IPS DF 4.7 (cell line): ENCODE measurements at regions not wholly inside any gene's neighbourhood (a gene's known extent, or its start where the extent isn't known, plus 50 kb on each side); places are given as distances from the start of the nearest gene placed in this dataset.
"Not testable (repeated sequence)": the region's sequence is repeated elsewhere in the genome, so short reads cannot be mapped to it uniquely, and the experiment has no call there.

Experiments used
- DNase-seq: peaks from one replicate; pipeline ENCODE4 v3.0.0-alpha.2; 2013; ENCODE audit warnings: low spot score; ENCODE audit errors: extremely low read depth

- no peak for DNase-seq
Measured at GRCh38 chr11:100528872-100529416, 158.1 kb upstream of the ARHGAP42 start.

GRCh38 chr11:100531290-100531689, 155.8 kb upstream of the ARHGAP42 start:
- not testable (repeated sequence) for DNase-seq

GRCh38 chr11:100536979-100537378, 150.1 kb upstream of the ARHGAP42 start:
- no peak for DNase-seq

GRCh38 chr11:100543386-100543785, 143.7 kb upstream of the ARHGAP42 start:
- no peak for DNase-seq

GRCh38 chr11:100545556-100545955, 141.5 kb upstream of the ARHGAP42 start:
- DNase-seq = no peak

- DNase-seq = no peak
Measured at GRCh38 chr11:100545970-100546369, 141.1 kb upstream of the ARHGAP42 start.

GRCh38 chr11:100546714-100547113, 140.4 kb upstream of the ARHGAP42 start:
- no peak for DNase-seq

GRCh38 chr11:100550298-100550697, 136.8 kb upstream of the ARHGAP42 start:
- DNase-seq = no peak

GRCh38 chr11:100550912-100551632, 136.0 kb upstream of the ARHGAP42 start:
- DNase-seq = no peak

- DNase-seq = no peak
Measured at GRCh38 chr11:100555931-100556330, 131.2 kb upstream of the ARHGAP42 start.

GRCh38 chr11:100556781-100557180, 130.3 kb upstream of the ARHGAP42 start:
- no peak for DNase-seq

- DNase-seq = no peak
Measured at GRCh38 chr11:100557830-100558611, 129.1 kb upstream of the ARHGAP42 start.

- DNase-seq = no peak
Measured at GRCh38 chr11:100560606-100561005, 126.5 kb upstream of the ARHGAP42 start.

- no peak for DNase-seq
Measured at GRCh38 chr11:100561323-100561722, 125.8 kb upstream of the ARHGAP42 start.

GRCh38 chr11:100562128-100562527, 125.0 kb upstream of the ARHGAP42 start:
- no peak for DNase-seq

- no peak for DNase-seq
Measured at GRCh38 chr11:100563541-100564280, 123.4 kb upstream of the ARHGAP42 start.

GRCh38 chr11:100573911-100574513, 113.1 kb upstream of the ARHGAP42 start:
- DNase-seq = no peak

GRCh38 chr11:100574894-100575769, 112.0 kb upstream of the ARHGAP42 start:
- DNase-seq = no peak

- no peak for DNase-seq
Measured at GRCh38 chr11:100575860-100576717, 111.0 kb upstream of the ARHGAP42 start.

- DNase-seq = no peak
Measured at GRCh38 chr11:100576718-100577021, 110.4 kb upstream of the ARHGAP42 start.
